Stimulated activated naive CD8-positive, alpha-beta T cell treated with anti-CD3 and anti-CD28 coated beads, Interleukin-15, amount 100 ng/mL, for 72 hours (primary cell): ENCODE measurements at regions not wholly inside any gene's neighbourhood (a gene's known extent, or its start where the extent isn't known, plus 50 kb on each side); places are given as distances from the start of the nearest gene placed in this dataset.
A peak's percentile ranks its signal among the peaks of the same experiment; 100 is the strongest.

Source experiments
- ATAC-seq: fragments of 150-1000 bp; cut with Tn5 transposase; 2 replicates; pipeline ENCODE4 v1.10.0; 2021; ENCODE audit warnings: mild to moderate bottlenecking, moderate library complexity
- DNase-seq, 2 donors: peaks; one replicate each; pipeline ENCODE4 v3.0.0; 2021 to 2022
- H3K27ac Mint-ChIP-seq, 2 donors: one replicate each; pipeline ENCODE4 v1.8.0; 2022; ENCODE audit warnings: mild to moderate bottlenecking in 2 of 2, mixed read lengths in 2 of 2, moderate library complexity in 2 of 2
- H3K27me3 Mint-ChIP-seq: one replicate; pipeline ENCODE4 v1.8.0; 2022; ENCODE audit warnings: mixed read lengths
- H3K4me1 Mint-ChIP-seq: one replicate; pipeline ENCODE4 v1.8.0; 2022; ENCODE audit warnings: mild to moderate bottlenecking, mixed read lengths
- H3K4me3 Mint-ChIP-seq, 2 donors: one replicate each; pipeline ENCODE4 v1.8.0; 2022; ENCODE audit warnings: mild to moderate bottlenecking in 2 of 2, mixed read lengths in 2 of 2, moderate library complexity in 1 of 2
- H3K9me3 Mint-ChIP-seq, 2 donors: one replicate each; pipeline ENCODE4 v1.8.0; 2022; ENCODE audit warnings: mixed read lengths in 2 of 2

- H3K27ac Mint-ChIP-seq, result peak overlapping the region in 1 of 2 donors; percentile 52
- no peaks in the 10 kb centered on the region for H3K9me3 Mint-ChIP-seq
- no peaks in the 10 kb centered on the region for H3K27me3 Mint-ChIP-seq
- no peak overlapping the region for H3K4me3 Mint-ChIP-seq
- DNase-seq (no peak), ATAC-seq (no peak)
- H3K4me1 Mint-ChIP-seq, result peaks cover 5% of the 10 kb centered on the region
Observed at GRCh38 chr7:3191548-3191947, 109.5 kb upstream of the SDK1 start.

GRCh38 chr7:3192669-3193068, 108.4 kb upstream of the SDK1 start:
- H3K4me1 Mint-ChIP-seq, result peaks cover 5% of the 10 kb centered on the region
- DNase-seq (no peak), ATAC-seq (no peak)
- no peaks in the 10 kb centered on the region for H3K9me3 Mint-ChIP-seq
- H3K4me3 Mint-ChIP-seq, result no peak overlapping the region
- no peaks in the 10 kb centered on the region for H3K27me3 Mint-ChIP-seq
- H3K27ac Mint-ChIP-seq, result no peak overlapping the region

- Mint-ChIP-seq H3K27me3 (no peaks in the 10 kb centered on the region), H3K4me3 (no peak overlapping the region), H3K9me3 (peaks cover 0 to 7% of the 10 kb centered on the region in 2 donors), H3K4me1 (peaks cover 5% of the 10 kb centered on the region), H3K27ac (no peak overlapping the region)
- DNase-seq (no peak), ATAC-seq (no peak)
Observed at GRCh38 chr7:3193379-3194120, 107.5 kb upstream of the SDK1 start.

GRCh38 chr7:3194501-3195141, 106.4 kb upstream of the SDK1 start:
- Mint-ChIP-seq H3K4me3 (no peak overlapping the region), H3K9me3 (peaks cover 5 to 17% of the 10 kb centered on the region in 2 donors), H3K4me1 (peaks cover 5% of the 10 kb centered on the region), H3K27me3 (no peaks in the 10 kb centered on the region), H3K27ac (peak overlapping the region in 1 of 2 donors; percentile 10)
- no peak for DNase-seq
- no peak for ATAC-seq

GRCh38 chr7:3195160-3195559, 105.9 kb upstream of the SDK1 start:
- DNase-seq (no peak), ATAC-seq (no peak)
- Mint-ChIP-seq H3K9me3 (peaks cover 8 to 21% of the 10 kb centered on the region in 2 donors), H3K27me3 (no peaks in the 10 kb centered on the region), H3K4me1 (peaks cover 5% of the 10 kb centered on the region), H3K4me3 (no peak overlapping the region), H3K27ac (no peak overlapping the region)

- peaks cover 8% of the 10 kb centered on the region for H3K27me3 Mint-ChIP-seq
- no peak overlapping the region for H3K4me3 Mint-ChIP-seq
- peaks cover 8 to 28% of the 10 kb centered on the region in 2 donors for H3K9me3 Mint-ChIP-seq
- no peak for ATAC-seq
- H3K4me1 Mint-ChIP-seq, result peaks cover 5% of the 10 kb centered on the region
- no peak for DNase-seq
- no peak overlapping the region for H3K27ac Mint-ChIP-seq
Observed at GRCh38 chr7:3196629-3197400, 104.2 kb upstream of the SDK1 start.

GRCh38 chr7:3197567-3198213, 103.4 kb upstream of the SDK1 start:
- ATAC-seq (no peak), DNase-seq (no peak)
- H3K9me3 Mint-ChIP-seq, result peaks cover 8 to 28% of the 10 kb centered on the region in 2 donors
- H3K27ac Mint-ChIP-seq, result no peak overlapping the region
- peaks cover 5% of the 10 kb centered on the region for H3K4me1 Mint-ChIP-seq
- peaks cover 8% of the 10 kb centered on the region for H3K27me3 Mint-ChIP-seq
- no peak overlapping the region for H3K4me3 Mint-ChIP-seq

- Mint-ChIP-seq H3K27me3 (peaks cover 8% of the 10 kb centered on the region), H3K27ac (no peak overlapping the region), H3K4me1 (peaks cover 5% of the 10 kb centered on the region), H3K9me3 (peaks cover 8 to 28% of the 10 kb centered on the region in 2 donors), H3K4me3 (no peak overlapping the region)
- ATAC-seq (no peak), DNase-seq (no peak)
Observed at GRCh38 chr7:3198316-3198715, 102.7 kb upstream of the SDK1 start.

- H3K4me1 Mint-ChIP-seq, result no peaks in the 10 kb centered on the region
- ATAC-seq, result peak; percentile 54
- peaks cover 8% of the 10 kb centered on the region for H3K27me3 Mint-ChIP-seq
- DNase-seq, result peak; percentile 5 to 26
- no peak overlapping the region for H3K4me3 Mint-ChIP-seq
- H3K27ac Mint-ChIP-seq, result no peak overlapping the region
- H3K9me3 Mint-ChIP-seq, result peaks cover 8 to 28% of the 10 kb centered on the region in 2 donors
Observed at GRCh38 chr7:3200504-3200903, 100.5 kb upstream of the SDK1 start.

GRCh38 chr7:3201306-3201705, 99.7 kb upstream of the SDK1 start:
- Mint-ChIP-seq H3K4me3 (no peak overlapping the region), H3K4me1 (no peaks in the 10 kb centered on the region), H3K27me3 (peaks cover 8% of the 10 kb centered on the region), H3K9me3 (peaks cover 8 to 28% of the 10 kb centered on the region in 2 donors), H3K27ac (no peak overlapping the region)
- ATAC-seq (no peak), DNase-seq (no peak)

GRCh38 chr7:3201937-3202710, 98.9 kb upstream of the SDK1 start:
- H3K9me3 Mint-ChIP-seq, result peaks cover 8 to 28% of the 10 kb centered on the region in 2 donors
- H3K27me3 Mint-ChIP-seq, result peaks cover 8% of the 10 kb centered on the region
- DNase-seq, result no peak
- H3K4me3 Mint-ChIP-seq, result no peak overlapping the region
- no peak overlapping the region for H3K27ac Mint-ChIP-seq
- H3K4me1 Mint-ChIP-seq, result no peaks in the 10 kb centered on the region
- no peak for ATAC-seq

GRCh38 chr7:3204526-3204925, 96.5 kb upstream of the SDK1 start:
- H3K4me1 Mint-ChIP-seq, result no peaks in the 10 kb centered on the region
- H3K9me3 Mint-ChIP-seq, result peaks cover 5 to 12% of the 10 kb centered on the region in 2 donors
- ATAC-seq, result no peak
- no peak overlapping the region for H3K27ac Mint-ChIP-seq
- no peak overlapping the region for H3K4me3 Mint-ChIP-seq
- H3K27me3 Mint-ChIP-seq, result peaks cover 8% of the 10 kb centered on the region
- DNase-seq, result peak in 1 of 2 donors; percentile 0

GRCh38 chr7:3206101-3206500, 95.0 kb upstream of the SDK1 start:
- ATAC-seq (no peak), DNase-seq (no peak)
- Mint-ChIP-seq H3K9me3 (peaks cover 0 to 4% of the 10 kb centered on the region in 2 donors), H3K27ac (no peak overlapping the region), H3K4me3 (no peak overlapping the region), H3K4me1 (no peaks in the 10 kb centered on the region), H3K27me3 (peaks cover 4% of the 10 kb centered on the region)

- Mint-ChIP-seq H3K9me3 (no peaks in the 10 kb centered on the region), H3K27ac (no peak overlapping the region), H3K27me3 (no peaks in the 10 kb centered on the region), H3K4me3 (no peak overlapping the region), H3K4me1 (no peaks in the 10 kb centered on the region)
- no peak for DNase-seq
- ATAC-seq, result no peak
Observed at GRCh38 chr7:3206771-3207191, 94.3 kb upstream of the SDK1 start.

- Mint-ChIP-seq H3K27me3 (no peaks in the 10 kb centered on the region), H3K9me3 (no peaks in the 10 kb centered on the region), H3K4me1 (no peaks in the 10 kb centered on the region), H3K27ac (no peak overlapping the region), H3K4me3 (no peak overlapping the region)
- DNase-seq (no peak), ATAC-seq (no peak)
Observed at GRCh38 chr7:3207387-3207902, 93.6 kb upstream of the SDK1 start.
